ENCODE measurements at regions not wholly inside any gene's neighbourhood (a gene's known extent, or its start where the extent isn't known, plus 50 kb on each side); places are given as distances from the start of the nearest gene placed in this dataset.

- H2BK15ac ChIP-seq (replicated peaks; ENCODE audit: low read depth), result no peak overlapping the region
- H3K27me3 ChIP-seq (ENCODE audit: insufficient read depth, low read length, poor library complexity), result no peaks in the 10 kb centered on the region
- no peaks in the 10 kb centered on the region for H3K36me3 ChIP-seq (ENCODE audit: control insufficient read depth, insufficient read depth, low read length)
- H3K27ac ChIP-seq (ENCODE audit: low read depth, low read length), result no peak overlapping the region
- no peak overlapping the region for H3K4ac ChIP-seq (ENCODE audit: low read depth, low read length)
- H3K18ac ChIP-seq (ENCODE audit: low read length), result no peak overlapping the region
- no peak overlapping the region for H4K8ac ChIP-seq (ENCODE audit: low read depth, low read length)
- no peak overlapping the region for H2BK5ac ChIP-seq (ENCODE audit: low read length)
- no peak overlapping the region for H2BK120ac ChIP-seq (ENCODE audit: low read depth, low read length)
- H3K79me1 ChIP-seq (ENCODE audit: low read length), result no peaks in the 10 kb centered on the region
- no peak overlapping the region for H3K23ac ChIP-seq (ENCODE audit: low read length)
- H3K79me2 ChIP-seq (ENCODE audit: control insufficient read depth, insufficient read depth, low read length), result no peaks in the 10 kb centered on the region
- no peaks in the 10 kb centered on the region for H3K4me1 ChIP-seq (ENCODE audit: control insufficient read depth, low read depth, low read length)
- no peak for DNase-seq
- no CpG with 5 or more reads among the region's 2 CpGs for WGBS (ENCODE audit: extremely low coverage, insufficient coverage, low lambda C conversion rate)
- H2AK5ac ChIP-seq (ENCODE audit: low read length), result no peak overlapping the region
- no peak overlapping the region for H3K4me3 ChIP-seq (ENCODE audit: low read length)
- no peak overlapping the region for H4K5ac ChIP-seq (ENCODE audit: low read length)
- H3K56ac ChIP-seq (ENCODE audit: low read length), result no peak overlapping the region
- H3K4me2 ChIP-seq (ENCODE audit: low read length), result no peak overlapping the region
- no peak overlapping the region for H3K9ac ChIP-seq (ENCODE audit: low read length)
These were observed 79.7 kb upstream of the LSM6 start for GRCh38 chr4:146095860-146096259.

GRCh38 chr4:146095091-146095690 is 80.3 kb upstream of the LSM6 start:
- WGBS (ENCODE audit: extremely low coverage, insufficient coverage, low lambda C conversion rate), result no CpG with 5 or more reads among the region's 4 CpGs
- Histone ChIP-seq H3K27me3 (ENCODE audit: insufficient read depth, low read length, poor library complexity) (no peaks in the 10 kb centered on the region), H3K18ac (ENCODE audit: low read length) (no peak overlapping the region), H3K4me3 (ENCODE audit: low read length) (no peak overlapping the region), H3K56ac (ENCODE audit: low read length) (no peak overlapping the region), H3K4me2 (ENCODE audit: low read length) (no peak overlapping the region), H4K5ac (ENCODE audit: low read length) (no peak overlapping the region), H2BK15ac (replicated peaks; ENCODE audit: low read depth) (no peak overlapping the region), H3K36me3 (ENCODE audit: control insufficient read depth, insufficient read depth, low read length) (no peaks in the 10 kb centered on the region), H2BK120ac (ENCODE audit: low read depth, low read length) (no peak overlapping the region), H3K79me1 (ENCODE audit: low read length) (no peaks in the 10 kb centered on the region), H4K8ac (ENCODE audit: low read depth, low read length) (no peak overlapping the region), H2BK5ac (ENCODE audit: low read length) (no peak overlapping the region), H3K4ac (ENCODE audit: low read depth, low read length) (no peak overlapping the region), H2AK5ac (ENCODE audit: low read length) (no peak overlapping the region), H3K27ac (ENCODE audit: low read depth, low read length) (no peak overlapping the region), H3K23ac (ENCODE audit: low read length) (no peak overlapping the region), H3K9ac (ENCODE audit: low read length) (no peak overlapping the region), H3K4me1 (ENCODE audit: control insufficient read depth, low read depth, low read length) (no peaks in the 10 kb centered on the region), H3K79me2 (ENCODE audit: control insufficient read depth, insufficient read depth, low read length) (no peaks in the 10 kb centered on the region)
- peak; percentile 63 for DNase-seq

- Histone ChIP-seq H2BK15ac (replicated peaks; ENCODE audit: low read depth) (no peak overlapping the region), H3K4ac (ENCODE audit: low read depth, low read length) (no peak overlapping the region), H3K27me3 (ENCODE audit: insufficient read depth, low read length, poor library complexity) (no peaks in the 10 kb centered on the region), H3K9ac (ENCODE audit: low read length) (no peak overlapping the region), H3K79me1 (ENCODE audit: low read length) (no peaks in the 10 kb centered on the region), H3K36me3 (ENCODE audit: control insufficient read depth, insufficient read depth, low read length) (no peaks in the 10 kb centered on the region), H2BK120ac (ENCODE audit: low read depth, low read length) (no peak overlapping the region), H3K18ac (ENCODE audit: low read length) (no peak overlapping the region), H3K79me2 (ENCODE audit: control insufficient read depth, insufficient read depth, low read length) (no peaks in the 10 kb centered on the region), H4K5ac (ENCODE audit: low read length) (no peak overlapping the region), H3K4me1 (ENCODE audit: control insufficient read depth, low read depth, low read length) (no peaks in the 10 kb centered on the region), H3K56ac (ENCODE audit: low read length) (no peak overlapping the region), H2BK5ac (ENCODE audit: low read length) (no peak overlapping the region), H4K8ac (ENCODE audit: low read depth, low read length) (no peak overlapping the region), H3K27ac (ENCODE audit: low read depth, low read length) (no peak overlapping the region), H3K4me2 (ENCODE audit: low read length) (no peak overlapping the region), H2AK5ac (ENCODE audit: low read length) (no peak overlapping the region), H3K23ac (ENCODE audit: low read length) (no peak overlapping the region), H3K4me3 (ENCODE audit: low read length) (no peak overlapping the region)
- WGBS (ENCODE audit: extremely low coverage, insufficient coverage, low lambda C conversion rate), result no CpG with 5 or more reads among the region's 2 CpGs
- DNase-seq, result no peak
These were observed 86.8 kb upstream of the LSM6 start for GRCh38 chr4:146088690-146089089.

- no peaks in the 10 kb centered on the region for H3K27me3 ChIP-seq (ENCODE audit: insufficient read depth, low read length, poor library complexity)
- no CpG with 5 or more reads among the region's 5 CpGs for WGBS (ENCODE audit: extremely low coverage, insufficient coverage, low lambda C conversion rate)
- no peak for DNase-seq
- no peak overlapping the region for H2BK5ac ChIP-seq (ENCODE audit: low read length)
- H3K27ac ChIP-seq (ENCODE audit: low read depth, low read length), result no peak overlapping the region
- H3K4me2 ChIP-seq (ENCODE audit: low read length), result no peak overlapping the region
- no peaks in the 10 kb centered on the region for H3K79me2 ChIP-seq (ENCODE audit: control insufficient read depth, insufficient read depth, low read length)
- no peak overlapping the region for H2AK5ac ChIP-seq (ENCODE audit: low read length)
- H3K36me3 ChIP-seq (ENCODE audit: control insufficient read depth, insufficient read depth, low read length), result no peaks in the 10 kb centered on the region
- no peak overlapping the region for H3K4me3 ChIP-seq (ENCODE audit: low read length)
- no peak overlapping the region for H3K18ac ChIP-seq (ENCODE audit: low read length)
- no peaks in the 10 kb centered on the region for H3K4me1 ChIP-seq (ENCODE audit: control insufficient read depth, low read depth, low read length)
- H3K9ac ChIP-seq (ENCODE audit: low read length), result no peak overlapping the region
- no peak overlapping the region for H3K56ac ChIP-seq (ENCODE audit: low read length)
- no peak overlapping the region for H2BK15ac ChIP-seq (replicated peaks; ENCODE audit: low read depth)
- H2BK120ac ChIP-seq (ENCODE audit: low read depth, low read length), result no peak overlapping the region
- H4K5ac ChIP-seq (ENCODE audit: low read length), result no peak overlapping the region
- no peak overlapping the region for H3K23ac ChIP-seq (ENCODE audit: low read length)
- no peaks in the 10 kb centered on the region for H3K79me1 ChIP-seq (ENCODE audit: low read length)
- H4K8ac ChIP-seq (ENCODE audit: low read depth, low read length), result no peak overlapping the region
- H3K4ac ChIP-seq (ENCODE audit: low read depth, low read length), result no peak overlapping the region
These were observed 87.7 kb upstream of the LSM6 start for GRCh38 chr4:146087856-146088255.

GRCh38 chr4:146076081-146076480 is 99.4 kb upstream of the LSM6 start:
- Histone ChIP-seq H3K4me3 (ENCODE audit: low read length) (no peak overlapping the region), H2BK15ac (replicated peaks; ENCODE audit: low read depth) (no peak overlapping the region), H3K79me1 (ENCODE audit: low read length) (no peaks in the 10 kb centered on the region), H3K36me3 (ENCODE audit: control insufficient read depth, insufficient read depth, low read length) (no peaks in the 10 kb centered on the region), H4K5ac (ENCODE audit: low read length) (no peak overlapping the region), H2AK5ac (ENCODE audit: low read length) (no peak overlapping the region), H3K27me3 (ENCODE audit: insufficient read depth, low read length, poor library complexity) (no peaks in the 10 kb centered on the region), H2BK5ac (ENCODE audit: low read length) (no peak overlapping the region), H3K56ac (ENCODE audit: low read length) (no peak overlapping the region), H2BK120ac (ENCODE audit: low read depth, low read length) (no peak overlapping the region), H3K79me2 (ENCODE audit: control insufficient read depth, insufficient read depth, low read length) (no peaks in the 10 kb centered on the region), H3K4me1 (ENCODE audit: control insufficient read depth, low read depth, low read length) (no peaks in the 10 kb centered on the region), H3K18ac (ENCODE audit: low read length) (no peak overlapping the region), H3K23ac (ENCODE audit: low read length) (no peak overlapping the region), H3K27ac (ENCODE audit: low read depth, low read length) (no peak overlapping the region), H3K4me2 (ENCODE audit: low read length) (no peak overlapping the region), H3K9ac (ENCODE audit: low read length) (no peak overlapping the region), H3K4ac (ENCODE audit: low read depth, low read length) (no peak overlapping the region), H4K8ac (ENCODE audit: low read depth, low read length) (no peak overlapping the region)
- no CpG with 5 or more reads among the region's 6 CpGs for WGBS (ENCODE audit: extremely low coverage, insufficient coverage, low lambda C conversion rate)
- DNase-seq, result no peak

GRCh38 chr4:146073517-146073916 is 102.0 kb upstream of the LSM6 start:
- no CpG with 5 or more reads among the region's 3 CpGs for WGBS (ENCODE audit: extremely low coverage, insufficient coverage, low lambda C conversion rate)
- Histone ChIP-seq H2BK5ac (ENCODE audit: low read length) (no peak overlapping the region), H4K8ac (ENCODE audit: low read depth, low read length) (no peak overlapping the region), H2BK15ac (replicated peaks; ENCODE audit: low read depth) (no peak overlapping the region), H3K4me1 (ENCODE audit: control insufficient read depth, low read depth, low read length) (no peaks in the 10 kb centered on the region), H2BK120ac (ENCODE audit: low read depth, low read length) (no peak overlapping the region), H4K5ac (ENCODE audit: low read length) (no peak overlapping the region), H3K23ac (ENCODE audit: low read length) (no peak overlapping the region), H3K9ac (ENCODE audit: low read length) (no peak overlapping the region), H3K79me2 (ENCODE audit: control insufficient read depth, insufficient read depth, low read length) (no peaks in the 10 kb centered on the region), H3K4me2 (ENCODE audit: low read length) (no peak overlapping the region), H3K4me3 (ENCODE audit: low read length) (no peak overlapping the region), H3K27me3 (ENCODE audit: insufficient read depth, low read length, poor library complexity) (no peaks in the 10 kb centered on the region), H3K4ac (ENCODE audit: low read depth, low read length) (no peak overlapping the region), H3K36me3 (ENCODE audit: control insufficient read depth, insufficient read depth, low read length) (no peaks in the 10 kb centered on the region), H3K27ac (ENCODE audit: low read depth, low read length) (no peak overlapping the region), H3K79me1 (ENCODE audit: low read length) (no peaks in the 10 kb centered on the region), H3K56ac (ENCODE audit: low read length) (no peak overlapping the region), H3K18ac (ENCODE audit: low read length) (no peak overlapping the region), H2AK5ac (ENCODE audit: low read length) (no peak overlapping the region)
- no peak for DNase-seq

Data from mesendoderm (in vitro differentiated cells).